Chondrocyte (in vitro differentiated cells): ENCODE measurements at regions not wholly inside any gene's neighbourhood (a gene's known extent, or its start where the extent isn't known, plus 50 kb on each side); places are given as distances from the start of the nearest gene placed in this dataset.

ENCODE experiments used
- DNase-seq: peaks from one replicate; pipeline ENCODE4 v3.0.0; 2021; ENCODE audit warnings: mixed read lengths, low spot score
- H3K27ac Mint-ChIP-seq: one replicate; pipeline ENCODE4 v1.8.0; 2021; ENCODE audit warnings: mild to moderate bottlenecking, moderate library complexity, mixed read lengths; ENCODE audit not compliant: unreplicated experiment
- H3K27me3 Mint-ChIP-seq: 2 replicates; pipeline ENCODE4 v1.8.0; 2021; ENCODE audit warnings: low read depth, mixed read lengths
- H3K36me3 Mint-ChIP-seq: 2 replicates; pipeline ENCODE4 v1.8.0; 2021; ENCODE audit warnings: low read depth, mixed read lengths
- H3K4me1 Mint-ChIP-seq: 2 replicates; pipeline ENCODE4 v1.8.0; 2021; ENCODE audit warnings: low read depth, mild to moderate bottlenecking, mixed read lengths
- H3K4me3 Mint-ChIP-seq: one replicate; pipeline ENCODE4 v1.8.0; 2021; ENCODE audit warnings: mild to moderate bottlenecking, moderate library complexity, mixed read lengths; ENCODE audit not compliant: unreplicated experiment
- H3K9me3 Mint-ChIP-seq: 2 replicates; pipeline ENCODE4 v1.8.0; 2021; ENCODE audit warnings: low read depth, mixed read lengths
- CTCF ChIP-seq: fragments of 200-600 bp; sonication (generic); IDR thresholded peaks from 2 replicates; pipeline ENCODE4 v1.5.0; 2021; ENCODE audit warnings: antibody characterized with exemption, mild to moderate bottlenecking, moderate library complexity

DNA sequence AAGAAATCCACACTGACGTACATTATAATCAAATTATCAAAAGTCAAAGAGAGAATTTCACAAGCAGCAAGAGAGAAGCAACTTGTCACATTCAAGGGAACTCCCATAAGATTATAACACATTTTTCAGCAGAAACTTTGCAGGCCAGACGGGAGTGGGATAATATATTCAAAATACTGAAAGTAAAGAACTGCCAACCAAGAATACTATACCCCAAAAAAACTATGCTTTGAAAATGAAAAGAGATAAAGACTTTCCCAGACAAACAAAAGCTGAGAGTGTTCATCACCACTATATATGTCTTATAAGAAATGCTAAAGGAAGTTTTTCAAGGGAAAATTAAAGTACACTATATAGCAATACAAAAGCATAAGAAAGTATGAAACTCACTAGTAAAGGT is 91.5 kb upstream of the PPP2R3A start:
- no peak for TF ChIP-seq CTCF
- H3K36me3 Mint-ChIP-seq = peaks cover 2% of the 10 kb centered on the region
- H3K9me3 Mint-ChIP-seq = peaks cover 40% of the 10 kb centered on the region
- H3K4me3 Mint-ChIP-seq = no peak overlapping the region
- peaks cover 3% of the 10 kb centered on the region for H3K27me3 Mint-ChIP-seq
- no peak overlapping the region for H3K27ac Mint-ChIP-seq
- DNase-seq = no peak
- no peaks in the 10 kb centered on the region for H3K4me1 Mint-ChIP-seq

- Mint-ChIP-seq H3K27ac (no peak overlapping the region), H3K27me3 (peaks cover 3% of the 10 kb centered on the region), H3K36me3 (peaks cover 2% of the 10 kb centered on the region), H3K4me1 (no peaks in the 10 kb centered on the region), H3K9me3 (peaks cover 34% of the 10 kb centered on the region), H3K4me3 (no peak overlapping the region)
- no peak for TF ChIP-seq CTCF
- DNase-seq = no peak
Observed at GRCh38 chr3:135878501-135878900, 87.0 kb upstream of the PPP2R3A start.

DNA sequence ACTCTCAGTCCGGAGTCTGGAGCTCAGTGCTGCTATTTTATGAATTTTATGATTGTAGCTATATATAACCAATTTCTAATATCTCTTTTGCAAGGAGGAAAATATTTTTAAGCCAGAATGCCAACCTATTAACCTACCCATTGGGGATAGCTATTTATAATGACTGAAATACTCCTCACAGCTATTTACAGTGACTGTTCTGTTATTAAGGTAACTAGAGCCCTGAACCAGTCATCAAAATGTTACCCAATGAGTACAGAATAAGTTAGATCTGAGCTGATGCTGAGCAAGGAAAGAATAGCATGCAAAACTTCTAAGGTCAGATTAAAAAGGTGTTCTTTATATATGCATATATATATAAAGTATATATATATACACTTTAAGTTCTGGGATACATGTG is 79.6 kb upstream of the PPP2R3A start:
- Mint-ChIP-seq H3K27me3 (peaks cover 8% of the 10 kb centered on the region), H3K4me3 (no peak overlapping the region), H3K36me3 (no peaks in the 10 kb centered on the region), H3K27ac (no peak overlapping the region), H3K9me3 (peaks cover 3% of the 10 kb centered on the region), H3K4me1 (no peaks in the 10 kb centered on the region)
- no peak for DNase-seq
- TF ChIP-seq CTCF = no peak

DNA sequence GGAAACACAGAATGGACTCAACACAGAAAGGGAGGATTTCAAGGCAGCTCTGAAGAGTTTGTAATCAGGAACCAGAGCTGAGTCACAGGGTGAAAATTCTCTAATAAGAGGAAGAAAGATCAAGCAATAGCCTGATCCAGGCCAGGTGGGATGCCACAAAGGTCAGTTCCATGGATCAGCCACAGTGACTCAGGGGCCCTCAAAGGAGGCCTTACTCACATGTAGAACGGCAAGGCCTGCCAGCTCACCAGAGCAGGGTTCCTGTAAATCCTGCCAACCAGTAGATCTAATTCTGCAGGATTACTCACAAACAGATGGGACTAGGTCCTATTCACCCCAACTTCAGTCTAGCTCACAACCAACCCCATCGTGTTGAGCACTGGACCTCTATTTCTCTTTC is 78.3 kb upstream of the PPP2R3A start:
- no peaks in the 10 kb centered on the region for H3K36me3 Mint-ChIP-seq
- peaks cover 9% of the 10 kb centered on the region for H3K27me3 Mint-ChIP-seq
- no peaks in the 10 kb centered on the region for H3K9me3 Mint-ChIP-seq
- DNase-seq = no peak
- H3K27ac Mint-ChIP-seq = no peak overlapping the region
- H3K4me3 Mint-ChIP-seq = no peak overlapping the region
- H3K4me1 Mint-ChIP-seq = no peaks in the 10 kb centered on the region
- no peak for TF ChIP-seq CTCF

DNA sequence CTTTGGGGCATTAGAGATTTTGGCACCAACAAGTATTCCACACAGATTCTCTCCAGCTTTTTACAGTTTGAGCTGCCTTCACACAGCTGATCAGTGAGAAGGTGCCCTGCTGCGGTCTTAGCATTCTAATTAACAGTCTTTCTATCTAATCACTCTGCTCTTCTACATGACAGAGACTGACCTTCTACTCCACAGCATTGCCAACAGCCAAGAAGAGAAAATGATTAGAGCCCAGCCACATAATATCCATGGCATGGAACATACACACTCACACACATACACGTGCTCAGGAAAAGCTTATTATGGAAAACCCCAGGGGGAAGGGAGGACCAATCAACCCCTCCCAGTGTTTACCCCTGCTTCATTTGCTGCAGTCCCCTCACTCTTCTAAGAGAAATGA is 76.1 kb upstream of the PPP2R3A start:
- no peak for TF ChIP-seq CTCF
- no peak for DNase-seq
- no peak overlapping the region for H3K4me3 Mint-ChIP-seq
- H3K36me3 Mint-ChIP-seq = no peaks in the 10 kb centered on the region
- peaks cover 6% of the 10 kb centered on the region for H3K27me3 Mint-ChIP-seq
- no peaks in the 10 kb centered on the region for H3K9me3 Mint-ChIP-seq
- H3K27ac Mint-ChIP-seq = no peak overlapping the region
- no peaks in the 10 kb centered on the region for H3K4me1 Mint-ChIP-seq
